ENCODE measurements at regions not wholly inside any gene's neighbourhood (a gene's known extent, or its start where the extent isn't known, plus 50 kb on each side); places are given as distances from the start of the nearest gene placed in this dataset.
"Not testable (repeated sequence)": the region's sequence is repeated elsewhere in the genome, so short reads cannot be mapped to it uniquely, and the experiment has no call there.

- DNase-seq (ENCODE audit: low read depth, low spot score), result no peak
These were observed 1670.9 kb downstream of the PLA2G4A start for GRCh38 chr1:188499690-188500089.

- DNase-seq (ENCODE audit: low read depth, low spot score), result no peak
These were observed 1686.2 kb downstream of the PLA2G4A start for GRCh38 chr1:188514917-188515316.

GRCh38 chr1:188517139-188517538 is 1688.4 kb downstream of the PLA2G4A start:
- no peak for DNase-seq (ENCODE audit: low read depth, low spot score)

DNA sequence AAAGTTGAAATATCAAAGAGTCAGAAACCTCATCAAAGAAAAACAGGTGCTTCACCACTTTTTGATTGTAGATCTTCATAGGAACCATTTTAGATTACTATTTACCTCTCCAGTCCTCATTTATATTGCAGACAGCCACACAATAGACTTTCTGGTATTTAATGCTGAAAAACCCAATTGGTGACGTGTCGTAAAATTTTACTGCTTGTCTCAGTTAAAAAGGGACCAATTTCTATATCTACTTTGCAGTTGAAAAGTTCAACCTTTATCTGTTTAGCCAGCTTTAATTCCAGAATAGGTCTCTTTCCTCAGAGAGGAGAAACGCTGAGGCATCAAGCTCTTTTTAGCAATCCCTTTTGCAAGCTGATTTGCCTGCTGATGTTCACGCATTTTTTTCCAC is 1722.4 kb downstream of the PLA2G4A start:
- DNase-seq (ENCODE audit: low read depth, low spot score), result no peak

GRCh38 chr1:188557053-188557452 is 1728.3 kb downstream of the PLA2G4A start:
- DNase-seq (ENCODE audit: low read depth, low spot score), result no peak

GRCh38 chr1:188582911-188583532 is 1754.3 kb downstream of the PLA2G4A start:
- DNase-seq (ENCODE audit: low read depth, low spot score), result no peak

GRCh38 chr1:188584119-188584518 is 1755.4 kb downstream of the PLA2G4A start:
- DNase-seq (ENCODE audit: low read depth, low spot score), result no peak

- no peak for DNase-seq (ENCODE audit: low read depth, low spot score)
These were observed 1761.9 kb downstream of the PLA2G4A start for GRCh38 chr1:188590641-188591040.

DNA sequence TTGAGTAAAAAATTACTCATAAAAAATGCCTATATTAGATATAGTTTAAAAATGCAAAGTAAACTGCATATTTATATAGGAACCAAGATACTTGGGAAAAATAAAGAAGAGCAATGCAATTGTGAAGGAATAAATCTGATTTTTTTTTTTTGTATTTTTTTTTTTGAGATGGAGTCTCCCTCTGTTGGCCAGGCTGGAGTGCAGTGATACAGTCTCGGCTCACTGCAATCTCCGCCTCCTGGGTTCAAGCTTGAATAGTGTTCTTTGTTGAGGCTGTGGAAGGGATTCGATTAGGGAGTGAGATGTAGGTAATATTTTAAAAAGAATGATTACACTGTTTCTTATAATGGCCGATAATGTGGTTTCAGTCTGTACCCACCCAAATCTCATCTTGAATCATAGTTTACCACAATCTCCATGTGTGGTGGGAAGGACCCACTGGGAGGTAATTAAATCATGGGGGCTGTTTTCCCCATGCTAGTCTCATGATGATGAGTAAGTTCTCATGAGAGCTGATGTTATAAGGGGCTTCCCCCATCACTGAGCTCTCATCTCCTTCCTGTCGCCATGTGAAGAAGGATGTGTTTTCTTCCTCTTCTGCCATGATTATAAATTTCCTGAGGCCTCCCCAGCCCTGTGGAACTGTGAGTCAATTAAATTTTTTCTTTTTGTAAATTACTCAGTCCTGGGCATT is 1765.9 kb downstream of the PLA2G4A start:
- DNase-seq (ENCODE audit: low read depth, low spot score), result no peak

DNA sequence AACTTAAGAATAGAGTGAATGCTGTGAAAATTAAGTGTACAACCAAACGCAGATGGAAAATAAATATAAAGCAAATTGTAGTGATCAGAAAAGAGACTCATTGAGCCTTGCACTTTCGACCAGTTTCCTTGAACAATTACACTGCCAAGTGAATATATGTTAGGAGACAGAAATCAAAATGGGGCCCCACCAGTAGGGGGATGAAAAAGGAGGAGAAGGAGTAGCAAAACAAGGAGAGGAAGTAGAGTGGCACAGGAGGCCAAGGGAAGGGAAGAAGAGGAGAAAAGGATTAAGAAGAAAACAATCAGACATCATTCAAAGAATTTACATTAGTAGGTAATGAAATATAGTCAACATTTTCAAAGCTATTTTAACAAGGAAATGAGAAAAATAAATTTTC is 1770.6 kb downstream of the PLA2G4A start:
- DNase-seq (ENCODE audit: low read depth, low spot score), result no peak

- no peak for DNase-seq (ENCODE audit: low read depth, low spot score)
These were observed 1782.7 kb downstream of the PLA2G4A start for GRCh38 chr1:188611432-188611831.

DNA sequence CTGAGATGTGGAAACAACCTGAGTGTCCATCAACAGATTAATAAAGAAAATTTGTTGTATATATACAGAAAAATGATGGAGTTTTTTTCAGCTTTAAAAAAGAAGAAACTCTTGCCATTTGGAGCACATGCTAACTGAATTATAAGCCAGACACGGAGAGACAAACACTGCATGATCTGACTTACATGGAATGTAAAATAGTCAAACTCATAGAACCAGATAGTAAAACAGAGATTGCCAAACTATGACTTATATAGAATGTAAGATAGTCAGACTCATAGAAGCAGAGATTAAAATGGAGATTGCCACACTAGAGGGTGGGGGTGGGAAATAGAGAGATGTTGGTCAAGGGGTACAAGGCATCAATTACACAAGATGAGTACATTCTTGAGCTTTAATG is 1786.6 kb downstream of the PLA2G4A start:
- DNase-seq (ENCODE audit: low read depth, low spot score), result no peak

GRCh38 chr1:188620236-188620635 is 1791.5 kb downstream of the PLA2G4A start:
- no peak for DNase-seq (ENCODE audit: low read depth, low spot score)

DNA sequence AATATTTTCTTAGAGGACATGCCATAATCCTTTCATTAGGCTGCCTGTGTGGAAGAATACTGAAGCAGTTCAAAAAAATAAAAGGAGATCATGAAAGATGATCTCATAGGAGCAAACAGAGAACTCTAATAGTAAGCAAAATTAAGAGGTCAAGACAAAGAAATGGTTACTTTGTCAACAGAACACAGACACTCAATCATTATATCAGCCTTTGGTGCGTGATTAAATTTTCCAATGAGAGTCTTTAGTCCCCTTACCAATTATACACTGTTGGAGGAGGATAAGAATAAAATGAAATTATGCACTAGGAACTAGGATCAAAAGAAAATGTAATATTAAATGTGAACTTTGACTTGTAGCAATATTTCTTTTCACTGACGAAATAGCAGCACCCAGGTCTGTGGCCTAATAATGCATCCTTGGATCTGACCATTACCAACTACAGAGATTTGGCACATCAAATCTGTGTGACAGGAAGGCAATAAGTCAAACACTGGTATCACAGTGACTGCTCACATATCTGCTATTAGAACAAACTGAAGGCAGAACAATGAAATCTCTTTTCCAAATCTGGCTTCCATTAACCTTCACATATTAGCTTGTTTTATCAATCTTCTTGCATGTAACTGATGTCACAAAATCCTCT is 1812.9 kb downstream of the PLA2G4A start:
- DNase-seq (ENCODE audit: low read depth, low spot score), result no peak

GRCh38 chr1:188642704-188643103 is 1814.0 kb downstream of the PLA2G4A start:
- no peak for DNase-seq (ENCODE audit: low read depth, low spot score)

- DNase-seq (ENCODE audit: low read depth, low spot score), result no peak
These were observed 1823.9 kb downstream of the PLA2G4A start for GRCh38 chr1:188652678-188653077.

DNA sequence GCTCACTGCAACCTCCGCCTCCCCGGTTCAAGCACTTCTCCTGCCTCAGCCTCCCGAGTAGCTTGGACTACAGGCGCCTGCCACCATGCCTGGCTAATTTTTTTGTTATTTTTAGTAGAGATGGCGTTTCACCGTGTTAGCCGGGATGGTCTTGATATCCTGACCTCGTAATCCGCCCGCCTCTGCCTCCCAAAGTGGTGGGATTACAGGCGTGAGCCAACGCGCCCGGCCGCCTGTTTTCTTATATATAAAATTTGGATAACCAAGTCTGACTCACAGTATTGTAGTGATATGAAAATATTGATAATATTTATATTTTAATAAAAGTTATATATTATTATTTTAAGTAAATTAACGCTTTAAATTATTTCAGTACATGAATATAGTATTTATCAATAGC is 1821.7 kb downstream of the BRINP3 start:
- DNase-seq (ENCODE audit: low read depth, low spot score), result not testable (repeated sequence)

DNA sequence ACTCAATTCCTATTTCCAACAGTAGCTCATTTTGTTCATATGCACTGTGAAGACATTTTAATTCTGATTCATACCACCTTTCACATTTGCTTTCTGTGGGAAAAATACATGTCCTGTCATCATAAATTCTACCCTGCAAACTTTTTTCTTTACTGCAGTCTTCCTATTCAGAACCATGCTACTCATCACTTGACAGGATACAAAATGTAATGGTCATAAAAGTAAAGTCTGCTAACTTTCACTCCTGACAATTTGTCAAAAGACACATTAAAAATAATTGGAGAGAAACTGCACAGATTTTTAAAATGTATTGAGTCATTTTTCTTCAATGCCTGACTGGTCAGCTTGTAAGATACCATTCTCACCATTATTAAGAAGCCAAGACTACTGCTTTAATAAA is 1817.1 kb downstream of the BRINP3 start:
- no peak for DNase-seq (ENCODE audit: low read depth, low spot score)

DNA sequence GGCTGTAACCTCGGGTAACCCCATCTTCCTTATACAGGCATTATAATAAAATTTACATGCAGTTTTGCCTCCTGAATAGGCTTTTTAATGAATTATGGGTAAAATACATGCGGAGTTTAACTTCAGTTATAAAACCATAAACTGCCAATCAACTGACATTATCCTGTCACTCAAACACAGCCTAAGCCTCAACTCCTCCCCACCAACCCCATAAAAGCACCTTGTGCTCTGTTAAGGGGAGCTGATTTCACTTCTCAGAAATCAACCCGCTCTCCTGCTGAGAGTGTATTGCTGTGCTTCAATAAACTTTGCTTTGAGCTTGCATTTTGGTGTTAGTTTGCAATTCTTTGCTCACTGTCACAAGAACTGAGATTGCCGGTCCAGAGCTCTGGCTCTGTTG is 1812.2 kb downstream of the BRINP3 start:
- no peak for DNase-seq (ENCODE audit: low read depth, low spot score)

DNA sequence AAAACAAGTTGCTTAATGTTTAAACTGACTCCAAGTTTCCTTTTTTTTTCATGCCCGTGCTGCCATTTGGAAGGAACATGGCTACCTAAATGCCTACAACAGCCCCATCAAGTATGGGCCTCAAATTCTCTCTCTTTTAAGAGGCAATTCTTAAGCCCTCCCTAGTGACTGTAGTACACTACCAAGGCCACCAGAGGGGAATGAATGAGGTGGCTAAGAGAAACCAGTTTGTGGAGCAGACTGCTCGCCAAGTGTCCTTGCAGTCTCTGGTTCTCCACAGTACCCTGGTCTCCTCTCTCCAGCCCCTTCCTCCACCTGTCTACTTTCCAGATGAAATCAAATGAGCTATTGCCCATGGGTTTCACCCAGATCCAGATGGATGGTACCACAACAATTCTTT is 1809.6 kb downstream of the BRINP3 start:
- DNase-seq (ENCODE audit: low read depth, low spot score), result no peak

- no peak for DNase-seq (ENCODE audit: low read depth, low spot score)
These were observed 1807.8 kb downstream of the BRINP3 start for GRCh38 chr1:188669728-188670382.

- no peak for DNase-seq (ENCODE audit: low read depth, low spot score)
These were observed 1806.8 kb downstream of the BRINP3 start for GRCh38 chr1:188670837-188671236.

Data from pulmonary artery endothelial cell (primary cell).